Stimulated activated naive CD8-positive, alpha-beta T cell treated with anti-CD3 and anti-CD28 coated beads, Interleukin-15, Interleukin-2, amounts not matched to agents 100 ng/mL and 50 ng/mL, for 24 hours (primary cell): ENCODE measurements at regions not wholly inside any gene's neighbourhood (a gene's known extent, or its start where the extent isn't known, plus 50 kb on each side); places are given as distances from the start of the nearest gene placed in this dataset.
A peak's percentile ranks its signal among the peaks of the same experiment; 100 is the strongest.

Source experiments
- H3K27ac Mint-ChIP-seq: one replicate; pipeline ENCODE4 v1.8.0; 2021; ENCODE audit warnings: mild to moderate bottlenecking, mixed read lengths
- H3K27me3 Mint-ChIP-seq: one replicate; pipeline ENCODE4 v1.8.0; 2021; ENCODE audit warnings: mixed read lengths
- H3K36me3 Mint-ChIP-seq: one replicate; pipeline ENCODE4 v1.8.0; 2021; ENCODE audit warnings: low read depth, mixed read lengths
- H3K4me1 Mint-ChIP-seq: one replicate; pipeline ENCODE4 v1.8.0; 2021; ENCODE audit warnings: low read depth, mixed read lengths
- H3K4me3 Mint-ChIP-seq: one replicate; pipeline ENCODE4 v1.8.0; 2021; ENCODE audit warnings: mild to moderate bottlenecking, mixed read lengths
- H3K9me3 Mint-ChIP-seq: one replicate; pipeline ENCODE4 v1.8.0; 2021; ENCODE audit warnings: mixed read lengths

- Mint-ChIP-seq H3K4me3 (no peak overlapping the region), H3K27ac (peak overlapping the region; percentile 11), H3K36me3 (no peaks in the 10 kb centered on the region), H3K27me3 (no peaks in the 10 kb centered on the region), H3K9me3 (no peaks in the 10 kb centered on the region), H3K4me1 (peaks cover 32% of the 10 kb centered on the region)
These were observed 452.4 kb downstream of the BCOR start for GRCh38 chrX:39645178-39645895.

GRCh38 chrX:39648548-39649254 is 449.1 kb downstream of the BCOR start:
- Mint-ChIP-seq H3K4me3 (no peak overlapping the region), H3K4me1 (peaks cover 18% of the 10 kb centered on the region), H3K36me3 (no peaks in the 10 kb centered on the region)

GRCh38 chrX:39650768-39651347 is 446.9 kb downstream of the BCOR start:
- no peaks in the 10 kb centered on the region for H3K9me3 Mint-ChIP-seq
- peaks cover 11% of the 10 kb centered on the region for H3K4me1 Mint-ChIP-seq
- peaks cover 4% of the 10 kb centered on the region for H3K27me3 Mint-ChIP-seq
- no peak overlapping the region for H3K27ac Mint-ChIP-seq
- no peaks in the 10 kb centered on the region for H3K36me3 Mint-ChIP-seq
- H3K4me3 Mint-ChIP-seq: no peak overlapping the region

More at GRCh38 chrX:39648548-39649254, 449.1 kb downstream of the BCOR start:
- no peaks in the 10 kb centered on the region for H3K9me3 Mint-ChIP-seq
- H3K27ac Mint-ChIP-seq: no peak overlapping the region
- no peaks in the 10 kb centered on the region for H3K27me3 Mint-ChIP-seq

- H3K9me3 Mint-ChIP-seq: no peaks in the 10 kb centered on the region
- peaks cover 4% of the 10 kb centered on the region for H3K27me3 Mint-ChIP-seq
- no peak overlapping the region for H3K4me3 Mint-ChIP-seq
- H3K4me1 Mint-ChIP-seq: peaks cover 11% of the 10 kb centered on the region
- H3K36me3 Mint-ChIP-seq: no peaks in the 10 kb centered on the region
- H3K27ac Mint-ChIP-seq: no peak overlapping the region
These were observed 445.4 kb downstream of the BCOR start for GRCh38 chrX:39652336-39652735.

- H3K4me1 Mint-ChIP-seq: peaks cover 8% of the 10 kb centered on the region
- no peaks in the 10 kb centered on the region for H3K9me3 Mint-ChIP-seq
- H3K36me3 Mint-ChIP-seq: no peaks in the 10 kb centered on the region
- no peak overlapping the region for H3K27ac Mint-ChIP-seq
- H3K27me3 Mint-ChIP-seq: peaks cover 4% of the 10 kb centered on the region
- H3K4me3 Mint-ChIP-seq: no peak overlapping the region
These were observed 444.1 kb downstream of the BCOR start for GRCh38 chrX:39653691-39654090.

GRCh38 chrX:39654183-39654925 is 443.4 kb downstream of the BCOR start:
- H3K4me1 Mint-ChIP-seq: peaks cover 7% of the 10 kb centered on the region
- H3K27ac Mint-ChIP-seq: no peak overlapping the region
- no peaks in the 10 kb centered on the region for H3K9me3 Mint-ChIP-seq
- no peak overlapping the region for H3K4me3 Mint-ChIP-seq
- no peaks in the 10 kb centered on the region for H3K36me3 Mint-ChIP-seq
- peaks cover 4% of the 10 kb centered on the region for H3K27me3 Mint-ChIP-seq

- peaks cover 7% of the 10 kb centered on the region for H3K4me1 Mint-ChIP-seq
- no peaks in the 10 kb centered on the region for H3K36me3 Mint-ChIP-seq
- no peak overlapping the region for H3K4me3 Mint-ChIP-seq
- no peaks in the 10 kb centered on the region for H3K9me3 Mint-ChIP-seq
- peaks cover 4% of the 10 kb centered on the region for H3K27me3 Mint-ChIP-seq
- H3K27ac Mint-ChIP-seq: no peak overlapping the region
These were observed 442.8 kb downstream of the BCOR start for GRCh38 chrX:39654952-39655351.

GRCh38 chrX:39661116-39661907 is 436.4 kb downstream of the BCOR start:
- no peak overlapping the region for H3K27ac Mint-ChIP-seq
- H3K4me3 Mint-ChIP-seq: no peak overlapping the region
- H3K9me3 Mint-ChIP-seq: no peaks in the 10 kb centered on the region
- no peaks in the 10 kb centered on the region for H3K36me3 Mint-ChIP-seq
- no peaks in the 10 kb centered on the region for H3K27me3 Mint-ChIP-seq
- H3K4me1 Mint-ChIP-seq: no peaks in the 10 kb centered on the region

- no peak overlapping the region for H3K27ac Mint-ChIP-seq
- H3K27me3 Mint-ChIP-seq: no peaks in the 10 kb centered on the region
- H3K4me1 Mint-ChIP-seq: no peaks in the 10 kb centered on the region
- no peak overlapping the region for H3K4me3 Mint-ChIP-seq
- H3K9me3 Mint-ChIP-seq: no peaks in the 10 kb centered on the region
- H3K36me3 Mint-ChIP-seq: no peaks in the 10 kb centered on the region
These were observed 431.8 kb downstream of the BCOR start for GRCh38 chrX:39665830-39666518.

GRCh38 chrX:39667191-39667590 is 430.6 kb downstream of the BCOR start:
- Mint-ChIP-seq H3K27ac (no peak overlapping the region), H3K27me3 (no peaks in the 10 kb centered on the region), H3K4me1 (no peaks in the 10 kb centered on the region), H3K36me3 (no peaks in the 10 kb centered on the region), H3K9me3 (no peaks in the 10 kb centered on the region), H3K4me3 (no peak overlapping the region)

GRCh38 chrX:39667736-39668482 is 429.8 kb downstream of the BCOR start:
- Mint-ChIP-seq H3K27me3 (no peaks in the 10 kb centered on the region), H3K4me3 (no peak overlapping the region), H3K36me3 (no peaks in the 10 kb centered on the region), H3K27ac (no peak overlapping the region), H3K4me1 (no peaks in the 10 kb centered on the region), H3K9me3 (no peaks in the 10 kb centered on the region)

- no peaks in the 10 kb centered on the region for H3K4me1 Mint-ChIP-seq
- H3K4me3 Mint-ChIP-seq: no peak overlapping the region
- H3K36me3 Mint-ChIP-seq: no peaks in the 10 kb centered on the region
- H3K27me3 Mint-ChIP-seq: no peaks in the 10 kb centered on the region
- no peaks in the 10 kb centered on the region for H3K9me3 Mint-ChIP-seq
- H3K27ac Mint-ChIP-seq: no peak overlapping the region
These were observed 428.1 kb downstream of the BCOR start for GRCh38 chrX:39669668-39670067.

GRCh38 chrX:39670281-39670680 is 427.5 kb downstream of the BCOR start:
- Mint-ChIP-seq H3K4me3 (no peak overlapping the region), H3K9me3 (no peaks in the 10 kb centered on the region), H3K27ac (no peak overlapping the region), H3K27me3 (no peaks in the 10 kb centered on the region), H3K36me3 (no peaks in the 10 kb centered on the region), H3K4me1 (no peaks in the 10 kb centered on the region)
